Heart left ventricle (tissue), 16 donors: ENCODE measurements at regions not wholly inside any gene's neighbourhood (a gene's known extent, or its start where the extent isn't known, plus 50 kb on each side); places are given as distances from the start of the nearest gene placed in this dataset.

Experiments used
- ATAC-seq, 4 donors: fragments of 200-7000 bp; cut with Tn5 transposase; one replicate each; pipeline ENCODE4 v1.9.1; 2020 to 2022; ENCODE audit warnings: moderate library complexity in 4 of 4, mild to moderate bottlenecking in 3 of 4, moderate number of reproducible peaks in 1 of 4
- DNase-seq, 5 donors: peaks; one replicate each; pipeline ENCODE4 v3.0.0-alpha.2; 2020
- H3K27ac ChIP-seq, 12 donors: fragments of 200-600 bp; sonication (generic) in 4 of 12; one replicate each; pipeline versions ENCODE4 v1.5.0 to v1.8.0; 2016 to 2022; ENCODE audit warnings: mild to moderate bottlenecking in 2 of 12
- H3K27me3 ChIP-seq, 9 donors: fragments of 200-600 bp; sonication (generic) in 2 of 9; one replicate each; pipeline versions ENCODE4 v1.5.1 to v1.8.0; 2016 to 2022; ENCODE audit warnings: mild to moderate bottlenecking in 3 of 9
- H3K36me3 ChIP-seq, 9 donors: fragments of 200-600 bp; sonication (generic) in 2 of 9; one replicate each; pipeline versions ENCODE4 v1.5.0 to v1.8.0; 2018 to 2022; ENCODE audit warnings: mild to moderate bottlenecking in 2 of 9
- H3K4me1 ChIP-seq, 12 donors: fragments of 200-600 bp; sonication (generic) in 4 of 12; one replicate each; pipeline versions ENCODE4 v1.5.0 to v1.8.0; 2016 to 2022; ENCODE audit warnings: mild to moderate bottlenecking in 3 of 12
- H3K4me3 ChIP-seq, 12 donors: fragments of 200-600 bp; sonication (generic) in 4 of 12; one replicate each; pipeline versions ENCODE4 v1.5.0 to v1.8.0; 2017 to 2022; ENCODE audit warnings: mild to moderate bottlenecking in 9 of 12, moderate library complexity in 4 of 12
- H3K9me3 ChIP-seq, 12 donors: fragments of 200-600 bp; sonication (generic) in 4 of 12; one replicate each; pipeline versions ENCODE4 v1.5.0 to v1.8.0; 2016 to 2022; ENCODE audit warnings: mild to moderate bottlenecking in 1 of 12
- POLR2A ChIP-seq, 2 donors: fragments of 450-650 bp; IDR thresholded peaks; one replicate each; pipeline ENCODE4 v1.6.1; 2017; ENCODE audit warnings: antibody characterized with exemption in 2 of 2, mild to moderate bottlenecking in 2 of 2, moderate library complexity in 2 of 2
- WGBS, 4 donors: extraction: QIAGEN DNeasy Blood & Tissue Kit in 2 of 4; methylation state at CpG; one replicate each; pipeline versions ENCODE4 v1.1.5 to v1.1.7; 2013 to 2018; 5-methylcytosine and 5-hydroxymethylcytosine counted together
- intact Hi-C, 10 donors: fragments of 100-400 bp; cut with DNase I; formaldehyde crosslinking; loops; one replicate each; pipeline versions ENCODE4 v1.11.1 to v1.14.2; 2022
- TF ChIP-seq, protein P1 (sequence below), 12 donors: fragments of 200-600 bp; sonication (generic) in 4 of 12; IDR thresholded peaks; one replicate each; pipeline versions ENCODE4 v1.5.0 to v1.8.0; 2018 to 2022; ENCODE audit warnings: antibody characterized with exemption in 12 of 12, mild to moderate bottlenecking in 5 of 12
- donor health status: ischemic (EF 13 %, LVEDD 7.1; RV severe dilation, severe dysfunction).
- donor health status: healthy with polysubstance abuse.
- donor health status: DM: no; HTN: yes; CAD: no.
- donor health status: DM: no; HTN: no; CAD: no.
- donor health status: ischemic (EF 25% LVEDD 6.9; RV normal size, moderate dysfunction).
- donor health status: ischemic (EF 25% LVEDD 5.7; RV mildly dilated, moderate dysfunction).
- donor health status: healthy.
- donor health status: DM: yes; HTN: yes; CAD: no.
- donor health status: ischemic (EF 35%, LVEDD 5.7; RV mildly dilated, moderate dysfunction).
- donor health status: nonischemic (EF 11% LVEDD 7.7; RV severe dilation, severe dysfunction).
- donor health status: DM: yes; HTN: yes; CAD: no.
- donor health status: PGD.
- donor health status: ischemic (EF 29% LVEDD 5.4; RV normal size, mild dysfunction).
- donor health status: nonischemic (EF 23%, LVEDD 6.1; RV moderate dilation, normal function).

DNA sequence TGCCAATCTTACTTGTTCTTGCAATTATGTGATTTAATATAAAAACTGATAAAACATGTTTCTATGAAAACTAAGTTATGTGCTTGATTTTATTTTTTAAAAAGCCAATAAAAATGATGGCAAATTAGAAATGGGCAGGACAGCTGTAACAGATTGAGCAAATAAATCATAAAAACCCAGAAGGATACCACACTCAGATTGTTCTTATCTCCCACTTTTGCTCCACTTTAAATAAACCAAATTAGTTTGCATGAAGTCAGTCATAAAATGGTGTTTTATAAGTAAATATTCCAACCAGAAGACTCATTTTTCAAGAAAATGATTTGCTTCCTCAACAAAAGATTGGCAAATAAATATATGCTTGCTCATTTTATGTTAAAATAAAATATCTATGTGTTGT lies 307.9 kb upstream of the G2E3 start:
- intact Hi-C loops = no loop called here
- ATAC-seq (no peak), DNase-seq (no peak)
- Histone ChIP-seq H3K4me1 (no peaks in the 10 kb centered on the region), H3K36me3 (no peaks in the 10 kb centered on the region), H3K9me3 (peaks cover 0 to 9% (median 0%) of the 10 kb centered on the region in 12 donors), H3K4me3 (no peak overlapping the region), H3K27ac (no peak overlapping the region), H3K27me3 (no peaks in the 10 kb centered on the region)
- TF ChIP-seq POLR2A (IDR thresholded peaks at IDR 0.05) = no peak
- TF ChIP-seq, protein P1, sequence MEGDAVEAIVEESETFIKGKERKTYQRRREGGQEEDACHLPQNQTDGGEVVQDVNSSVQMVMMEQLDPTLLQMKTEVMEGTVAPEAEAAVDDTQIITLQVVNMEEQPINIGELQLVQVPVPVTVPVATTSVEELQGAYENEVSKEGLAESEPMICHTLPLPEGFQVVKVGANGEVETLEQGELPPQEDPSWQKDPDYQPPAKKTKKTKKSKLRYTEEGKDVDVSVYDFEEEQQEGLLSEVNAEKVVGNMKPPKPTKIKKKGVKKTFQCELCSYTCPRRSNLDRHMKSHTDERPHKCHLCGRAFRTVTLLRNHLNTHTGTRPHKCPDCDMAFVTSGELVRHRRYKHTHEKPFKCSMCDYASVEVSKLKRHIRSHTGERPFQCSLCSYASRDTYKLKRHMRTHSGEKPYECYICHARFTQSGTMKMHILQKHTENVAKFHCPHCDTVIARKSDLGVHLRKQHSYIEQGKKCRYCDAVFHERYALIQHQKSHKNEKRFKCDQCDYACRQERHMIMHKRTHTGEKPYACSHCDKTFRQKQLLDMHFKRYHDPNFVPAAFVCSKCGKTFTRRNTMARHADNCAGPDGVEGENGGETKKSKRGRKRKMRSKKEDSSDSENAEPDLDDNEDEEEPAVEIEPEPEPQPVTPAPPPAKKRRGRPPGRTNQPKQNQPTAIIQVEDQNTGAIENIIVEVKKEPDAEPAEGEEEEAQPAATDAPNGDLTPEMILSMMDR (IDR thresholded peaks at IDR 0.05) = no peak

DNA sequence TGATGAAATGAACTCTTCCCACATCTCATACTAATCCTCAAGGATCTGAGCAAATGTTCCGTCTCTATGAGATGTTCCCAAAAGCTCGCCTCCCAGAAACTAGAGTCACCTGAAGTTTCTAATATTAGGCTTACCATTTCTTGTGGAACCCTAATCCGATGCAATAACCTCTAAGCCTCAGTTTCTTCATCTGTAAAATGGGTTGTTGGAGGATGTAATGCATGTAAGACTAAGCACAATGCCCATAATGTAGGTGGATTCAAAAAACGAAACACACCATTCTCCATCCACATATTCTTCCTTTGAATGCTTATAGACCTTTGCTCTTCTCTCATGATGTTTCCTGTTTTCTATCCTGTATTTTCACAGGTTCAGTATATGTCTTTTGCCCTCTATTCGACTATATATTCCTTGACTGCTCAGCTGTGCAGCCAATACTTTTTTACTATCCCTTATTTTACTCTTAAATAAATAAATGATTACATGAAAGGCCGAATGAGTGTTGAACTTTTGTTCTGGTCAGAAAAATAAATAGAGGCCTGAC lies 307.3 kb upstream of the G2E3 start:
- Histone ChIP-seq H3K4me3 (no peak overlapping the region), H3K9me3 (peaks cover 0 to 9% (median 0%) of the 10 kb centered on the region in 12 donors), H3K36me3 (no peaks in the 10 kb centered on the region), H3K4me1 (no peaks in the 10 kb centered on the region), H3K27me3 (no peaks in the 10 kb centered on the region), H3K27ac (no peak overlapping the region)
- WGBS, 4 donors = 73 to 81% (median 77%) methylated on average over 6 of the region's 6 CpGs
- TF ChIP-seq, protein P1 (IDR thresholded peaks at IDR 0.05) = no peak
- TF ChIP-seq POLR2A (IDR thresholded peaks at IDR 0.05) = no peak
- intact Hi-C loops = no loop called here
- ATAC-seq (no peak), DNase-seq (no peak)

DNA sequence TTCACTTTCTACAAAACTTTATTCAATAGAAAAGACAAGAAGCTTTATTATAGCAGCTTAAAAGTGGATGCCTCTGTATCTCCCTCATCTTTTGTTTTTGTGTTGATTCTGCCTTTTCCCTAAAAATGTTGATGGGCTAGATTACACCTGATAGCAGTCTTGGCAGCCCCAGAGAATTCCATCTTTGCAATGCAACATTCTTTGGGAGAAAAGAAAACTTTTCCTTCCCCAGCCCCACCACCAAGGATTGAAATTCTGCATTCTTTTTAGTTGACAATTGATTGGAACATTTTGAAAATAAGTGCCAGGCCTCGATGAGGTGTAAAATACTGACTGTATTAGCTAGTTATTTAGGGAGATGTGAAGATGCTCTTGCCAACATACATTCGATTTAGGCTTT lies 306.8 kb upstream of the G2E3 start:
- Histone ChIP-seq H3K27ac (no peak overlapping the region), H3K4me3 (no peak overlapping the region), H3K36me3 (no peaks in the 10 kb centered on the region), H3K4me1 (no peaks in the 10 kb centered on the region), H3K27me3 (no peaks in the 10 kb centered on the region), H3K9me3 (peaks cover 0 to 9% (median 0%) of the 10 kb centered on the region in 12 donors)
- 64 to 75% (median 68%) methylated on average over 2 of the region's 2 CpGs for WGBS, 4 donors
- TF ChIP-seq, protein P1 (IDR thresholded peaks at IDR 0.05) = no peak
- no peak for TF ChIP-seq POLR2A (IDR thresholded peaks at IDR 0.05)
- ATAC-seq = no peak
- intact Hi-C loops = no loop called here
- DNase-seq = no peak

DNA sequence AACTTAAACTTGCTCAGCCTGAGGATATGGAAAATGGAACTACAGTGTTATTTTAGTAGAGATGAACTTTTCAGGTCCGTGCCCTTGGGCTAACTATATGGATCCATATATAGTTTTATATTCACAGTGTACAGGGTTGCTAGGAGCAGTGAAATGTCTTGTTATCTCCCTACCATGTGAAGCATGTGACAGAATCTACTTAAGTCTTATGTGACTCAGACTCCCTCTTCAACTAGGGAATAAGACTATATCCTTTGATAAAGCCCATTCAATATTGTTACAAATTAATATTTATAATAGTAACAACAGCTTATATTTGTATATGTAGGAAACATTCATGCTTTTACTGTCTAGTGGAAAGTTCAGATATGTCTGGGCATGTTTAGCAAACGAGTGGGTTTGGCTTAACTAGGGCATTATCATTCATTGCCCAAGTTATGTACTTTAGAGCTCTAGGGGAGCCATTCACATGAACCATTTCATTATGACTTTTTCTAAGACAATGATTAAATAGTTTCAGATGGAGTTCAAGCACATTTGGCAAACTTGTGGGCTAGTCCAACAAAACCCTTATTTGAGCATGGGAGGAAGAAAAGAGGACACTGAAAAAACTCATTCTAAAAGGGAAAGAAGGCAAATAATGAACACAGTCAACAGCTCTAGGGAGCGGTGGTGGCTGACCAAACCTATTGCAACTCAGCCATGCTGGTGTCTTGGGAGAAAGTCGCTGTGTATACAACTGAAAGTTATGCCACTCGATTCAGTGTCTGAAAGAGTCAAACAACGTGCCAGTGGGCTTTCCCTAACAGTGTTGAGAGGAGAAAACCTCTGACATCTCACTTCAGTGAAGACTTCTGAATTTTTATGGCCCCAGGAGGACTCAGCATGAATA lies 305.9 kb upstream of the G2E3 start:
- WGBS, 4 donors = 63 to 67% (median 64%) methylated on average over 6 of the region's 6 CpGs
- intact Hi-C loops = no loop called here
- H3K27ac ChIP-seq = no peak overlapping the region

More for the DNA sequence above, 305.9 kb upstream of the G2E3 start:
- peaks cover 0 to 9% (median 0%) of the 10 kb centered on the region in 12 donors for H3K9me3 ChIP-seq
- DNase-seq (no peak), ATAC-seq (no peak)
- TF ChIP-seq, protein P1 (IDR thresholded peaks at IDR 0.05) = no peak
- no peak for TF ChIP-seq POLR2A (IDR thresholded peaks at IDR 0.05)
- H3K4me3 ChIP-seq = no peak overlapping the region
- no peaks in the 10 kb centered on the region for H3K27me3 ChIP-seq
- H3K4me1 ChIP-seq = no peaks in the 10 kb centered on the region
- H3K36me3 ChIP-seq = no peaks in the 10 kb centered on the region
